Fibroblast of mammary gland (primary cell): ENCODE measurements at regions not wholly inside any gene's neighbourhood (a gene's known extent, or its start where the extent isn't known, plus 50 kb on each side); places are given as distances from the start of the nearest gene placed in this dataset.

Experiments used
- DNase-seq: peaks from one replicate; pipeline ENCODE4 v3.0.0-alpha.2; 2010; ENCODE audit warnings: low read depth
- H3K4me3 ChIP-seq: 2 replicates; pipeline ENCODE4 v1.5.1; 2011; ENCODE audit warnings: low read depth, mild to moderate bottlenecking, low read length, moderate library complexity; ENCODE audit not compliant: control insufficient read depth
- TF ChIP-seq, protein P1 (sequence below): conservative IDR thresholded peaks from 2 replicates; pipeline ENCODE4 v1.5.1; 2011; ENCODE audit warnings: low read depth, low read length, inconsistent platforms; ENCODE audit not compliant: control insufficient read depth, insufficient read depth

GRCh38 chr3:84140631-84141030 is 818.2 kb upstream of the CADM2 start:
- TF ChIP-seq, protein P1, sequence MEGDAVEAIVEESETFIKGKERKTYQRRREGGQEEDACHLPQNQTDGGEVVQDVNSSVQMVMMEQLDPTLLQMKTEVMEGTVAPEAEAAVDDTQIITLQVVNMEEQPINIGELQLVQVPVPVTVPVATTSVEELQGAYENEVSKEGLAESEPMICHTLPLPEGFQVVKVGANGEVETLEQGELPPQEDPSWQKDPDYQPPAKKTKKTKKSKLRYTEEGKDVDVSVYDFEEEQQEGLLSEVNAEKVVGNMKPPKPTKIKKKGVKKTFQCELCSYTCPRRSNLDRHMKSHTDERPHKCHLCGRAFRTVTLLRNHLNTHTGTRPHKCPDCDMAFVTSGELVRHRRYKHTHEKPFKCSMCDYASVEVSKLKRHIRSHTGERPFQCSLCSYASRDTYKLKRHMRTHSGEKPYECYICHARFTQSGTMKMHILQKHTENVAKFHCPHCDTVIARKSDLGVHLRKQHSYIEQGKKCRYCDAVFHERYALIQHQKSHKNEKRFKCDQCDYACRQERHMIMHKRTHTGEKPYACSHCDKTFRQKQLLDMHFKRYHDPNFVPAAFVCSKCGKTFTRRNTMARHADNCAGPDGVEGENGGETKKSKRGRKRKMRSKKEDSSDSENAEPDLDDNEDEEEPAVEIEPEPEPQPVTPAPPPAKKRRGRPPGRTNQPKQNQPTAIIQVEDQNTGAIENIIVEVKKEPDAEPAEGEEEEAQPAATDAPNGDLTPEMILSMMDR = no peak
- DNase-seq = no peak
- H3K4me3 ChIP-seq = no peak overlapping the region

DNA sequence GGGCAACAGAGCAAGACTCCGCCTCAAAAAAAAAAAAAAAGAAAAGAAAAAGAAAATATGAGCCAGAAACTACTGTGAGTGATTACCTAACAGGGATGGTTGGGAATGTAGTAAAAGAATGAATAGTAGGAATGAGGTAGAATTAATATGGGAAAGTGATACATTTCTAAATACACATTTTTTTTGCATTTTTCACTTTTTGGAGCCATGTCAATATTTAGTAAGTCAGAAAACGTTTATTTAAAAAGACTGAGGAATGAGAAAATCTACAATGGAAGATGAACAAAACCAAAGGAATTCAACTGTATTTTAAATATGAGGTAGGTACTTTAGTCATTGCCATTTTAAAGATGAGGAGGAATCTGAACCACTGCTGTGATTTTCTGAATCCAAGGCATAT is 817.2 kb upstream of the CADM2 start:
- no peak for DNase-seq
- no peak overlapping the region for H3K4me3 ChIP-seq
- TF ChIP-seq, protein P1 = no peak

GRCh38 chr3:84165328-84165727 is 793.5 kb upstream of the CADM2 start:
- H3K4me3 ChIP-seq = no peak overlapping the region
- TF ChIP-seq, protein P1 = no peak
- DNase-seq = no peak

- DNase-seq = no peak
- no peak overlapping the region for H3K4me3 ChIP-seq
- TF ChIP-seq, protein P1 = no peak
Observed at GRCh38 chr3:84175449-84175848, 783.3 kb upstream of the CADM2 start.

GRCh38 chr3:84184937-84185336 is 773.9 kb upstream of the CADM2 start:
- DNase-seq = no peak
- no peak overlapping the region for H3K4me3 ChIP-seq
- TF ChIP-seq, protein P1 = no peak

DNA sequence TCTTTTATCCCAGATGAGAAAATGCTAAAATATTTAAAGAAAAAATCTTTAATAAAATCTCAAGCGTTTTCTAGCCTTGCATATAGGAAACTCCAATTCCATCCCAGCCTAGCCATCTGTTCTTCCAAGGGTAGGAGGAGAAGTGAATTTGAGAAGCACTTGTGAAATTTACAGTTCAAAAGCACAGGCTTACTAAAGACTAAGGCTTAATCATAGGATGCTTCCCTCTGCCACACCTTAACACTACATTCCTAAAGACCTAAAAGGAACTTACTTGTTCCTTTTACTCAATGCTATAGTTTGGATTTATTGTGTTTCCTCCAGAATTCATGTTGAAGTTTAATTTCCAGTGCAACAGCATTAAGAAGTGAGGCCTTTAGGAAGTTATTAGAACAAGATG is 764.8 kb upstream of the CADM2 start:
- no peak for DNase-seq
- TF ChIP-seq, protein P1 = no peak
- H3K4me3 ChIP-seq = no peak overlapping the region

DNA sequence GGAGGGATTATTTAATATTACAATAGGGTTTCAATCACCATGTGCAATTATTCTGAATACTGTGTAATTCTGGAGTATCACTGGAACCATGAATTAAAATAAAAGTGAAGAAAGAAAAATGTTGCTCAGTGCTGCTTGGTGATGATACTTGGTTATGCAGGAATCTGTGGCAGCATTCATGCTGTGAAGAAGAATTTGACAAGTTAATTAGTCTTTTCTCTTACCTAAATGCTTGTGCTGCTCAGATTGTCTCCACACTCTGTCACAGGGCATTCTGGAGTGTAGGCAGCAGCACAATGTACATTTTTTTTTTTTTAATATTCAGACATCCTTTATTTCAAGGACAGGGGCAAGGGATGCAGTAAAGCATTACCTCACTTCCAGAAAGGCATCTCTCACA is 749.3 kb upstream of the CADM2 start:
- TF ChIP-seq, protein P1 = no peak
- DNase-seq = no peak
- H3K4me3 ChIP-seq = no peak overlapping the region
